Caco-2 (cell line): ENCODE measurements at regions not wholly inside any gene's neighbourhood (a gene's known extent, or its start where the extent isn't known, plus 50 kb on each side); places are given as distances from the start of the nearest gene placed in this dataset.

Source experiments
- BruUV-seq: library from RNA; stranded (reverse); fragments of 400-500 nt; replicated peaks from 2 replicates; lab custom pipeline; 2021; lab: Mats Ljungman, UMichigan
- CTCF ChIA-PET: fragments of 300-600 bp; sonication (Branson Sonifier 250); formaldehyde crosslinking; loops from one replicate; lab custom pipeline; 2022; ENCODE audit warnings: antibody characterized with exemption; lab: Charles Lee
- POLR2A ChIA-PET: fragments of 300-600 bp; sonication (Branson Sonifier 250); formaldehyde crosslinking; loops from one replicate; lab custom pipeline; 2022; ENCODE audit warnings: antibody characterized with exemption; lab: Charles Lee
- DNase-seq, 2 experiments: peaks; one replicate each; pipeline versions ENCODE4 v3.0.0 to v3.0.0-alpha.2; 2020 to 2022
- H3K27me3 ChIP-seq: replicated peaks from 2 replicates; pipeline ENCODE4 v1.6.0; 2011; ENCODE audit warnings: low read length; ENCODE audit not compliant: control insufficient read depth, insufficient read depth
- H3K36me3 ChIP-seq: 2 replicates; pipeline ENCODE4 v1.5.1; 2011; ENCODE audit warnings: low read length; ENCODE audit not compliant: control insufficient read depth, insufficient read depth
- H3K4me1 ChIP-seq: fragments of 250-450 bp; sonication (Bioruptor Pico); 2 replicates; pipeline ENCODE4 v1.5.1; 2020; ENCODE audit warnings: mild to moderate bottlenecking
- H3K4me3 ChIP-seq: 2 replicates; pipeline ENCODE4 v1.5.1; 2011; ENCODE audit warnings: low read depth, mild to moderate bottlenecking, control low read depth, low read length
- H3K9me3 ChIP-seq: fragments of 250-450 bp; sonication (Bioruptor Pico); 2 replicates; pipeline ENCODE4 v1.5.1; 2020; ENCODE audit warnings: mild to moderate bottlenecking, moderate library complexity
- H3K27ac Mint-ChIP-seq: one replicate; pipeline ENCODE4 v1.8.0; 2022; ENCODE audit warnings: mixed read lengths; ENCODE audit not compliant: unreplicated experiment
- H3K27me3 Mint-ChIP-seq: one replicate; pipeline ENCODE4 v1.8.0; 2022; ENCODE audit warnings: mixed read lengths; ENCODE audit not compliant: insufficient read depth, unreplicated experiment
- H3K36me3 Mint-ChIP-seq: one replicate; pipeline ENCODE4 v1.8.0; 2022; ENCODE audit warnings: mild to moderate bottlenecking, mixed read lengths; ENCODE audit not compliant: insufficient read depth, unreplicated experiment
- H3K4me1 Mint-ChIP-seq: one replicate; pipeline ENCODE4 v1.8.0; 2022; ENCODE audit warnings: low read depth, mixed read lengths; ENCODE audit not compliant: unreplicated experiment
- H3K4me3 Mint-ChIP-seq: one replicate; pipeline ENCODE4 v1.8.0; 2022; ENCODE audit warnings: mild to moderate bottlenecking, moderate library complexity, mixed read lengths; ENCODE audit not compliant: unreplicated experiment
- H3K9me3 Mint-ChIP-seq: one replicate; pipeline ENCODE4 v1.8.0; 2022; ENCODE audit warnings: mixed read lengths; ENCODE audit not compliant: unreplicated experiment
- CTCF ChIP-seq, 2 experiments: fragments of 200-600 bp in 1 of 2; IDR thresholded peaks; 1 replicate in 1 of 2; 2 replicates in 1 of 2; pipeline versions ENCODE4 v1.5.1 to v1.8.0; 2011 to 2022; ENCODE audit warnings: antibody characterized with exemption in 1 of 2, control low read depth in 1 of 2, inconsistent platforms in 1 of 2, low read depth in 1 of 2, low read length in 1 of 2, mild to moderate bottlenecking in 1 of 2, moderate library complexity in 1 of 2; ENCODE audit not compliant: insufficient read depth in 1 of 2, severe bottlenecking in 1 of 2, unreplicated experiment in 1 of 2
- intact Hi-C: fragments of 100-400 bp; cut with micrococcal nuclease; formaldehyde crosslinking; loops from one replicate; pipeline ENCODE4 v1.10.0; 2022; ENCODE audit not compliant: unreplicated experiment

DNA sequence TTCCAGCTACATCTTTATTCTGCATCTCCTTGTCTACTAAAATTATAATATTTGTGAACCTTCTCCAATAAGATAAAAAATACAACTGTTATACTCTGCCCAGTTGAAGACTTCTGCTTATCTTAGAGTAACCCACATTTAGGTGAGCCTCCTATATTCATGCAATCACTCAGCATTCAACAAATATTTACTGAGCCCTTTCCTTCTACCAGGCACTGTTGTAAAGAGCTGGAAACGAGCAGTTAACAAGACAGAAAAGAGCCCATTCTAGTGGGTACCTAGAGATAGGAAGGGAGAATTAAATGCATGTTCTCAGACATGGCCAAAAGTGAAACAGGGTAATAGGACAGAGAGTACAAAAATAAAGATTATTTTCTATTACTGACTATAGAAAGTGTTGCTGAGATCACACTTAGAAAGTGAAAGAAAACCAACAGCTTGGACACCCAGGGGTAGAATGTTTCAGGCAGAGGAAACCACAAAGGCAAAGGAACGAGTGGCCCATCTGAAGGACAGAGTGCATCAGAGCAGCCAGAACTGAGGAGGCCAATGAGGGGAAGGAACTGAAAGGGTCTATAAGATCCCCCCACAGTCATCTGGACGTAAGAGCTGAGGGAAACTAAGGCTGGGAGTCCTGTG lies 50.8 kb upstream of the SMLR1 start:
- Mint-ChIP-seq H3K9me3 (peaks cover 11% of the 10 kb centered on the region), H3K36me3 (no peaks in the 10 kb centered on the region), H3K4me3 (no peak overlapping the region), H3K27ac (no peak overlapping the region), H3K27me3 (no peaks in the 10 kb centered on the region), H3K4me1 (no peaks in the 10 kb centered on the region)
- Histone ChIP-seq H3K36me3 (no peaks in the 10 kb centered on the region), H3K4me3 (no peak overlapping the region), H3K4me1 (no peaks in the 10 kb centered on the region), H3K9me3 (no peaks in the 10 kb centered on the region), H3K27me3 (no peaks in the 10 kb centered on the region)
- POLR2A ChIA-PET = no interaction called here
- DNase-seq = no peak
- CTCF ChIA-PET = no interaction called here
- TF ChIP-seq CTCF (IDR thresholded peaks at IDR 0.05; ENCODE audit: insufficient read depth in 1 of 2, low read depth in 1 of 2, low read length in 1 of 2, severe bottlenecking in 1 of 2, unreplicated experiment in 1 of 2) = no peak
- BruUV-seq = no TSS peak
- intact Hi-C loops = no loop called here
